Loucy (cell line): ENCODE measurements at regions not wholly inside any gene's neighbourhood (a gene's known extent, or its start where the extent isn't known, plus 50 kb on each side); places are given as distances from the start of the nearest gene placed in this dataset.

Source experiments
- H2AFZ ChIP-seq: fragments of 200-600 bp; sonication (generic); 2 replicates; pipeline ENCODE4 v1.6.0; 2016; ENCODE audit warnings: antibody characterized with exemption, mild to moderate bottlenecking, low read length, moderate library complexity
- H3F3A ChIP-seq: fragments of 200-600 bp; 2 replicates; pipeline ENCODE4 v1.6.0; 2016; ENCODE audit warnings: antibody characterized with exemption, low read depth, mild to moderate bottlenecking
- H3K27me3 ChIP-seq: fragments of 200-600 bp; sonication (generic); 2 replicates; pipeline ENCODE4 v1.6.1; 2014; ENCODE audit warnings: low read length, mild to moderate bottlenecking; ENCODE audit not compliant: insufficient read depth, poor library complexity, severe bottlenecking
- H3K36me3 ChIP-seq: fragments of 200-600 bp; sonication (generic); 2 replicates; pipeline ENCODE4 v1.6.1; 2016; ENCODE audit warnings: low read length; ENCODE audit not compliant: insufficient read depth
- H3K4me1 ChIP-seq: fragments of 200-600 bp; sonication (generic); 2 replicates; pipeline ENCODE4 v1.5.1; 2014; ENCODE audit warnings: low read length, mild to moderate bottlenecking; ENCODE audit not compliant: insufficient read depth, poor library complexity, severe bottlenecking
- H3K4me2 ChIP-seq: fragments of 200-600 bp; sonication (generic); 2 replicates; pipeline ENCODE4 v1.6.0; 2014; ENCODE audit warnings: antibody characterized with exemption, low read length, low read depth, mild to moderate bottlenecking; ENCODE audit not compliant: poor library complexity, severe bottlenecking
- H3K4me3 ChIP-seq: fragments of 200-600 bp; sonication (generic); 2 replicates; pipeline ENCODE4 v1.5.1; 2014; ENCODE audit warnings: low read length, mild to moderate bottlenecking, mixed read lengths; ENCODE audit not compliant: poor library complexity, severe bottlenecking
- H3K79me2 ChIP-seq: fragments of 200-600 bp; sonication (generic); 2 replicates; pipeline ENCODE4 v1.6.1; 2014; ENCODE audit warnings: low read length; ENCODE audit not compliant: insufficient read depth
- H3K9ac ChIP-seq: fragments of 200-600 bp; sonication (generic); 2 replicates; pipeline ENCODE4 v1.6.0; 2014; ENCODE audit warnings: mild to moderate bottlenecking, low read depth, low read length, moderate library complexity; ENCODE audit not compliant: poor library complexity, severe bottlenecking
- H3K9me2 ChIP-seq: fragments of 200-600 bp; sonication (generic); replicated peaks from 2 replicates; pipeline ENCODE4 v1.6.1; 2016; ENCODE audit warnings: low read depth, low read length, mixed read lengths
- H3K9me3 ChIP-seq: fragments of 200-600 bp; sonication (generic); 2 replicates; pipeline ENCODE4 v1.6.1; 2014; ENCODE audit warnings: mild to moderate bottlenecking, antibody characterized with exemption, low read length, low read depth; ENCODE audit not compliant: insufficient read depth
- H4K20me1 ChIP-seq: fragments of 200-600 bp; sonication (generic); 2 replicates; pipeline ENCODE4 v1.6.0; 2014; ENCODE audit warnings: antibody characterized with exemption, low read length, mild to moderate bottlenecking; ENCODE audit not compliant: insufficient read depth, poor library complexity, severe bottlenecking
- EZH2phosphoT487 ChIP-seq: fragments of 200-600 bp; IDR thresholded peaks from 2 replicates; pipeline ENCODE4 v1.6.1; 2018; ENCODE audit warnings: antibody characterized with exemption, mild to moderate bottlenecking, moderate library complexity, borderline replicate concordance
- TF ChIP-seq, protein P1 (sequence below): fragments of 200-600 bp; sonication (generic); conservative IDR thresholded peaks from 2 replicates; pipeline ENCODE4 v1.5.1; 2014; ENCODE audit warnings: mild to moderate bottlenecking, antibody characterized with exemption, low read length

GRCh38 chr17:36672403-36672918 is 71.1 kb downstream of the MRM1 start:
- Histone ChIP-seq H3K79me2 (no peaks in the 10 kb centered on the region), H3K9me2 (no peaks in the 10 kb centered on the region), H3K27me3 (no peaks in the 10 kb centered on the region), H3F3A (no peaks in the 10 kb centered on the region), H4K20me1 (no peaks in the 10 kb centered on the region), H3K36me3 (no peaks in the 10 kb centered on the region), H3K4me2 (no peak overlapping the region), H3K4me3 (no peak overlapping the region), H3K9me3 (no peaks in the 10 kb centered on the region), H2AFZ (no peak overlapping the region), H3K9ac (no peak overlapping the region), H3K4me1 (peaks cover 24% of the 10 kb centered on the region)
- TF ChIP-seq, protein P1, sequence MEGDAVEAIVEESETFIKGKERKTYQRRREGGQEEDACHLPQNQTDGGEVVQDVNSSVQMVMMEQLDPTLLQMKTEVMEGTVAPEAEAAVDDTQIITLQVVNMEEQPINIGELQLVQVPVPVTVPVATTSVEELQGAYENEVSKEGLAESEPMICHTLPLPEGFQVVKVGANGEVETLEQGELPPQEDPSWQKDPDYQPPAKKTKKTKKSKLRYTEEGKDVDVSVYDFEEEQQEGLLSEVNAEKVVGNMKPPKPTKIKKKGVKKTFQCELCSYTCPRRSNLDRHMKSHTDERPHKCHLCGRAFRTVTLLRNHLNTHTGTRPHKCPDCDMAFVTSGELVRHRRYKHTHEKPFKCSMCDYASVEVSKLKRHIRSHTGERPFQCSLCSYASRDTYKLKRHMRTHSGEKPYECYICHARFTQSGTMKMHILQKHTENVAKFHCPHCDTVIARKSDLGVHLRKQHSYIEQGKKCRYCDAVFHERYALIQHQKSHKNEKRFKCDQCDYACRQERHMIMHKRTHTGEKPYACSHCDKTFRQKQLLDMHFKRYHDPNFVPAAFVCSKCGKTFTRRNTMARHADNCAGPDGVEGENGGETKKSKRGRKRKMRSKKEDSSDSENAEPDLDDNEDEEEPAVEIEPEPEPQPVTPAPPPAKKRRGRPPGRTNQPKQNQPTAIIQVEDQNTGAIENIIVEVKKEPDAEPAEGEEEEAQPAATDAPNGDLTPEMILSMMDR, result no peak
- no peak for TF ChIP-seq EZH2phosphoT487

- TF ChIP-seq, protein P1, result no peak
- TF ChIP-seq EZH2phosphoT487, result no peak
- Histone ChIP-seq H3K27me3 (no peaks in the 10 kb centered on the region), H3K4me1 (peaks cover 24% of the 10 kb centered on the region), H3K9ac (no peak overlapping the region), H3K36me3 (no peaks in the 10 kb centered on the region), H3K79me2 (no peaks in the 10 kb centered on the region), H2AFZ (no peak overlapping the region), H3K4me3 (no peak overlapping the region), H3K4me2 (no peak overlapping the region), H3K9me2 (no peaks in the 10 kb centered on the region), H3F3A (no peaks in the 10 kb centered on the region), H4K20me1 (no peaks in the 10 kb centered on the region), H3K9me3 (no peaks in the 10 kb centered on the region)
Observed at GRCh38 chr17:36673068-36673467, 71.7 kb downstream of the MRM1 start.

DNA sequence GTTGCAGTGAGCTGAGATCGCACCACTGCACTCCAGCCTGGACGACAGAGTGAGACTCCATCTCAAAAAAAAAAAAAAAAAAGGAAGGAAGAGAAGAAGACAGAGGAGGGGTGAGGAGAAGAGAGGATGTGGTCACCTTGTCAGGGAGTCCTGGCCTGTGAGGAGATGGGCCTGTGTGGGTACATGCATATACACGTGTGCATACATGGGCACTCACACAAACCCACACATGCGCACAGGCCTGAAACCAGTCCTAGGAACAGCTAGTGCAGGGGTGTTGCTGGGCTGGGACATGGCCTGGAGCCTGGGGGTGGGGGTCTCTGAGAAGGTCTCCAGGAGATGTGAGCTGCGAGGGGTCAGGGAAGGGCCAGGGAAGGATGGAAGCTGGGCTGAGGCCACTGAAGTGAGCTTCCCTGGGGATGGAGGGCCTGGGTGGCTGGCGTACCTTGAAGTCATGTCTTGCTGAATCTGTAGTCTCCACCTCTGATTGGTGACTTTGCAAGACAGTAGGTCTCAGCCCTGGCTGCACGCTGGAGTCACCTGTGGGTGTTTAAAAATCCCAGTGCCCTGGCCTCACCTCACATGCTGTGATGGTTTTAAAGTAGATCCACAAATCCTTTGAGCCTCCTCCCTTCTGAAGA is 72.4 kb downstream of the MRM1 start:
- H3K4me3 ChIP-seq, result no peak overlapping the region
- no peaks in the 10 kb centered on the region for H3K9me3 ChIP-seq
- H3K4me2 ChIP-seq, result peak overlapping the region; percentile 39
- no peaks in the 10 kb centered on the region for H3K36me3 ChIP-seq
- H3K27me3 ChIP-seq, result no peaks in the 10 kb centered on the region
- H2AFZ ChIP-seq, result no peak overlapping the region
- peaks cover 24% of the 10 kb centered on the region for H3K4me1 ChIP-seq
- no peaks in the 10 kb centered on the region for H4K20me1 ChIP-seq
- H3F3A ChIP-seq, result no peaks in the 10 kb centered on the region
- TF ChIP-seq, protein P1, result no peak
- TF ChIP-seq EZH2phosphoT487, result no peak
- no peaks in the 10 kb centered on the region for H3K79me2 ChIP-seq
- H3K9ac ChIP-seq, result no peak overlapping the region
- H3K9me2 ChIP-seq, result no peaks in the 10 kb centered on the region
